Gastroesophageal sphincter (tissue), 3 donors: ENCODE measurements at regions not wholly inside any gene's neighbourhood (a gene's known extent, or its start where the extent isn't known, plus 50 kb on each side); places are given as distances from the start of the nearest gene placed in this dataset.

Source experiments
- CTCF ChIP-seq, 4 experiments: fragments of 200-600 bp in 2 of 4; fragments of 450-650 bp in 2 of 4; sonication (generic) in 1 of 4; IDR thresholded peaks; one replicate each; pipeline ENCODE4 v1.5.1; 2017 to 2019; ENCODE audit warnings: antibody characterized with exemption in 4 of 4, mild to moderate bottlenecking in 2 of 4, moderate library complexity in 2 of 4
- POLR2AphosphoS5 ChIP-seq: sonication (generic); formaldehyde crosslinking; IDR thresholded peaks from one replicate; pipeline ENCODE4 v1.6.1; 2017; ENCODE audit warnings: antibody characterized with exemption

GRCh38 chr7:85392789-85393188 lies 205.9 kb upstream of the SEMA3D start:
- no peak for TF ChIP-seq CTCF (IDR thresholded peaks at IDR 0.05)
- TF ChIP-seq POLR2AphosphoS5 = no peak
